ENCODE measurements at regions not wholly inside any gene's neighbourhood (a gene's known extent, or its start where the extent isn't known, plus 50 kb on each side); places are given as distances from the start of the nearest gene placed in this dataset.

GRCh38 chr16:87052506-87052905, 264.7 kb downstream of the C16orf95 start:
- DNase-seq (ENCODE audit: low read depth): no peak

GRCh38 chr16:87053016-87053982, 263.9 kb downstream of the C16orf95 start:
- no peak for DNase-seq (ENCODE audit: low read depth)

- no peak for DNase-seq (ENCODE audit: low read depth)
These were observed 263.0 kb downstream of the C16orf95 start for GRCh38 chr16:87054154-87054553.

- DNase-seq (ENCODE audit: low read depth): no peak
These were observed 262.3 kb downstream of the C16orf95 start for GRCh38 chr16:87054856-87055255.

- DNase-seq (ENCODE audit: low read depth): no peak
These were observed 261.1 kb downstream of the C16orf95 start for GRCh38 chr16:87056083-87056482.

GRCh38 chr16:87056551-87056950, 260.6 kb downstream of the C16orf95 start:
- no peak for DNase-seq (ENCODE audit: low read depth)

- DNase-seq (ENCODE audit: low read depth): no peak
These were observed 259.8 kb downstream of the C16orf95 start for GRCh38 chr16:87057211-87057881.

GRCh38 chr16:87057951-87058560, 259.1 kb downstream of the C16orf95 start:
- DNase-seq (ENCODE audit: low read depth): no peak

GRCh38 chr16:87058728-87059250, 258.4 kb downstream of the C16orf95 start:
- DNase-seq (ENCODE audit: low read depth): no peak

GRCh38 chr16:87060034-87060986, 256.9 kb downstream of the C16orf95 start:
- no peak for DNase-seq (ENCODE audit: low read depth)

- no peak for DNase-seq (ENCODE audit: low read depth)
These were observed 255.8 kb downstream of the C16orf95 start for GRCh38 chr16:87061243-87061920.

GRCh38 chr16:87062569-87063442, 254.4 kb downstream of the C16orf95 start:
- DNase-seq (ENCODE audit: low read depth): peak; percentile 17

- DNase-seq (ENCODE audit: low read depth): no peak
These were observed 253.6 kb downstream of the C16orf95 start for GRCh38 chr16:87063543-87063942.

GRCh38 chr16:87064731-87065445, 252.3 kb downstream of the C16orf95 start:
- DNase-seq (ENCODE audit: low read depth): no peak

- DNase-seq (ENCODE audit: low read depth): no peak
These were observed 251.6 kb downstream of the C16orf95 start for GRCh38 chr16:87065446-87066132.

- DNase-seq (ENCODE audit: low read depth): no peak
These were observed 250.8 kb downstream of the C16orf95 start for GRCh38 chr16:87066133-87067002.

GRCh38 chr16:87067003-87067556, 250.1 kb downstream of the C16orf95 start:
- DNase-seq (ENCODE audit: low read depth): no peak
